ENCODE measurements at regions not wholly inside any gene's neighbourhood (a gene's known extent, or its start where the extent isn't known, plus 50 kb on each side); places are given as distances from the start of the nearest gene placed in this dataset.

- no peak for DNase-seq
Measured at GRCh38 chr18:6465281-6465680, 50.6 kb upstream of the L3MBTL4 start.

- DNase-seq = no peak
Measured at GRCh38 chr18:6476190-6476589, 61.5 kb upstream of the L3MBTL4 start.

- DNase-seq = no peak
Measured at GRCh38 chr18:6476880-6477279, 62.2 kb upstream of the L3MBTL4 start.

- DNase-seq = no peak
Measured at GRCh38 chr18:6478121-6478520, 63.4 kb upstream of the L3MBTL4 start.

- DNase-seq = no peak
Measured at GRCh38 chr18:6479699-6480098, 65.0 kb upstream of the L3MBTL4 start.

- peak; percentile 26 to 72 (median 59) for DNase-seq
Measured at GRCh38 chr18:6482198-6482977, 67.7 kb upstream of the L3MBTL4 start.

- no peak for DNase-seq
Measured at GRCh38 chr18:6484659-6485058, 69.9 kb upstream of the L3MBTL4 start.

GRCh38 chr18:6486313-6486712, 71.6 kb upstream of the L3MBTL4 start:
- no peak for DNase-seq

GRCh38 chr18:6486764-6487426, 72.2 kb upstream of the L3MBTL4 start:
- no peak for DNase-seq

GRCh38 chr18:6487968-6488367, 73.3 kb upstream of the L3MBTL4 start:
- no peak for DNase-seq

GRCh38 chr18:6488956-6489355, 74.2 kb upstream of the L3MBTL4 start:
- no peak for DNase-seq

GRCh38 chr18:6489977-6490376, 75.3 kb upstream of the L3MBTL4 start:
- no peak for DNase-seq

- DNase-seq = no peak
Measured at GRCh38 chr18:6493194-6493593, 78.5 kb upstream of the L3MBTL4 start.

- DNase-seq = no peak
Measured at GRCh38 chr18:6495536-6495935, 80.8 kb upstream of the L3MBTL4 start.

- no peak for DNase-seq
Measured at GRCh38 chr18:6497543-6497942, 82.8 kb upstream of the L3MBTL4 start.

- no peak for DNase-seq
Measured at GRCh38 chr18:6498289-6498856, 83.7 kb upstream of the L3MBTL4 start.

GRCh38 chr18:6504605-6505497, 90.1 kb upstream of the L3MBTL4 start:
- no peak for DNase-seq

GRCh38 chr18:6505498-6505875, 90.8 kb upstream of the L3MBTL4 start:
- no peak for DNase-seq

- no peak for DNase-seq
Measured at GRCh38 chr18:6509417-6509816, 94.7 kb upstream of the L3MBTL4 start.

GRCh38 chr18:6509832-6510231, 95.1 kb upstream of the L3MBTL4 start:
- DNase-seq = no peak

- DNase-seq = no peak
Measured at GRCh38 chr18:6520901-6521300, 106.2 kb upstream of the L3MBTL4 start.

GRCh38 chr18:6521803-6522418, 107.2 kb upstream of the L3MBTL4 start:
- DNase-seq = peak; percentile 62 to 78 (median 71)

GRCh38 chr18:6525604-6526003, 110.9 kb upstream of the L3MBTL4 start:
- DNase-seq = no peak
